ENCODE measurements at regions not wholly inside any gene's neighbourhood (a gene's known extent, or its start where the extent isn't known, plus 50 kb on each side); places are given as distances from the start of the nearest gene placed in this dataset.

- TF ChIP-seq CTCF (IDR thresholded peaks at IDR 0.05) = no peak
- no peak for TF ChIP-seq POLR2AphosphoS5 (IDR thresholded peaks at IDR 0.05)
- no peak for TF ChIP-seq POLR2A (IDR thresholded peaks at IDR 0.05)
- TF ChIP-seq EP300 (IDR thresholded peaks at IDR 0.05) = no peak
Observed at GRCh38 chr6:122222761-122223160, 176.7 kb upstream of the HSF2 start.

All from gastroesophageal sphincter (tissue), 3 donors.